Transverse colon (tissue), 4 donors: ENCODE measurements at regions not wholly inside any gene's neighbourhood (a gene's known extent, or its start where the extent isn't known, plus 50 kb on each side); places are given as distances from the start of the nearest gene placed in this dataset.

ENCODE experiments used
- DNase-seq: peaks from one replicate; pipeline ENCODE4 v3.0.0-alpha.2; 2019
- H3K27ac ChIP-seq, 4 donors: fragments of 200-600 bp; sonication (generic); 2 replicates each; pipeline ENCODE4 v1.5.1; 2016 to 2018; ENCODE audit warnings: inconsistent platforms in 4 of 4
- H3K27me3 ChIP-seq: fragments of 200-600 bp; sonication (generic); 2 replicates; pipeline ENCODE4 v1.5.1; 2017; ENCODE audit warnings: inconsistent platforms
- H3K36me3 ChIP-seq, 4 donors: fragments of 200-600 bp; sonication (generic); 2 replicates each; pipeline ENCODE4 v1.5.1; 2017 to 2019; ENCODE audit warnings: inconsistent platforms in 4 of 4
- H3K4me1 ChIP-seq, 4 donors: fragments of 200-600 bp; sonication (generic); 2 replicates each; pipeline ENCODE4 v1.5.1; 2017 to 2020; ENCODE audit warnings: inconsistent platforms in 4 of 4
- H3K4me3 ChIP-seq, 4 donors: fragments of 200-600 bp; sonication (generic); 1 replicate in 1 of 4; 2 replicates in 3 of 4; pipeline versions ENCODE4 v1.5.1 to v1.6.1; 2017 to 2019; ENCODE audit warnings: inconsistent platforms in 4 of 4
- H3K9me3 ChIP-seq, 2 donors: fragments of 200-600 bp; sonication (generic); 2 replicates each; pipeline ENCODE4 v1.5.1; 2017 to 2019; ENCODE audit warnings: inconsistent platforms in 2 of 2
- CTCF ChIP-seq, 5 experiments: fragments of 200-600 bp in 3 of 5; fragments of 450-650 bp in 2 of 5; sonication (generic) in 3 of 5; IDR thresholded peaks; 1 replicate in 2 of 5; 2 replicates in 3 of 5; pipeline ENCODE4 v1.5.1; 2016 to 2017; ENCODE audit warnings: antibody characterized with exemption in 5 of 5, inconsistent platforms in 3 of 5, mild to moderate bottlenecking in 2 of 5, moderate library complexity in 1 of 5
- EP300 ChIP-seq: sonication (generic); formaldehyde crosslinking; IDR thresholded peaks from one replicate; pipeline ENCODE4 v1.6.1; 2017; ENCODE audit warnings: antibody characterized with exemption, low read depth
- POLR2A ChIP-seq: fragments of 450-650 bp; IDR thresholded peaks from one replicate; pipeline ENCODE4 v1.6.1; 2016; ENCODE audit warnings: antibody characterized with exemption, mild to moderate bottlenecking, moderate library complexity
- POLR2AphosphoS5 ChIP-seq, 3 donors: sonication (generic); formaldehyde crosslinking; IDR thresholded peaks; one replicate each; pipeline ENCODE4 v1.6.1; 2016; ENCODE audit warnings: antibody characterized with exemption in 3 of 3
- WGBS, 2 donors: methylation state at CpG; one replicate each; pipeline ENCODE4 v1.1.5; 2018; ENCODE audit warnings: low coverage in 1 of 2; 5-methylcytosine and 5-hydroxymethylcytosine counted together
- in situ Hi-C, 4 donors: fragments of 200-750 bp; cut with MboI; loops; one replicate each; pipeline versions ENCODE4 v1.15.0 to v1.15.1; 2017; ENCODE audit warnings: low sequenced_read_pairs in 3 of 4, low pct_ligation_motif_present in 1 of 4, low pct_unique_long_range_greater_than_20kb in 1 of 4
- intact Hi-C: fragments of 100-400 bp; cut with DNase I; formaldehyde crosslinking; loops from one replicate; pipeline ENCODE4 v1.15.1; 2023; ENCODE audit warnings: low total_unique reads

GRCh38 chr14:62084020-62084419 is 321.8 kb downstream of the SNAPC1 start:
- H3K36me3 ChIP-seq, result no peaks in the 10 kb centered on the region
- TF ChIP-seq POLR2AphosphoS5 (IDR thresholded peaks at IDR 0.05), result no peak
- no peak for TF ChIP-seq EP300
- no peak for TF ChIP-seq POLR2A
- no peak for TF ChIP-seq CTCF (IDR thresholded peaks at IDR 0.05)
- no peaks in the 10 kb centered on the region for H3K27me3 ChIP-seq
- no peaks in the 10 kb centered on the region for H3K9me3 ChIP-seq
- DNase-seq, result no peak
- H3K4me3 ChIP-seq, result no peak overlapping the region
- WGBS, 2 donors, result 88 to 100% methylated on average over 1 to 17 of the region's 17 CpGs
- in situ Hi-C loops, result no loop called here
- H3K27ac ChIP-seq, result no peak overlapping the region
- intact Hi-C loops, result no loop called here
- no peaks in the 10 kb centered on the region for H3K4me1 ChIP-seq

GRCh38 chr14:62087191-62087590 is 325.0 kb downstream of the SNAPC1 start:
- H3K27me3 ChIP-seq, result no peaks in the 10 kb centered on the region
- in situ Hi-C loops, result no loop called here
- no peaks in the 10 kb centered on the region for H3K9me3 ChIP-seq
- H3K4me1 ChIP-seq, result no peaks in the 10 kb centered on the region
- intact Hi-C loops, result no loop called here
- 90 to 94% methylated on average over 2 to 14 of the region's 14 CpGs for WGBS, 2 donors
- H3K4me3 ChIP-seq, result no peak overlapping the region
- DNase-seq, result no peak
- TF ChIP-seq POLR2AphosphoS5 (IDR thresholded peaks at IDR 0.05) (no peak), POLR2A (no peak), CTCF (IDR thresholded peaks at IDR 0.05) (no peak), EP300 (no peak)
- H3K36me3 ChIP-seq, result no peaks in the 10 kb centered on the region
- no peak overlapping the region for H3K27ac ChIP-seq

- Histone ChIP-seq H3K27me3 (no peaks in the 10 kb centered on the region), H3K9me3 (no peaks in the 10 kb centered on the region), H3K4me3 (no peak overlapping the region), H3K27ac (no peak overlapping the region), H3K36me3 (no peaks in the 10 kb centered on the region), H3K4me1 (no peaks in the 10 kb centered on the region)
- in situ Hi-C loops, result no loop called here
- DNase-seq, result no peak
- TF ChIP-seq POLR2A (no peak), POLR2AphosphoS5 (IDR thresholded peaks at IDR 0.05) (no peak), CTCF (IDR thresholded peaks at IDR 0.05) (no peak), EP300 (no peak)
- intact Hi-C loops, result no loop called here
- WGBS, 2 donors, result 33 to 38% methylated on average over 1 of the region's 1 CpG
Measured at GRCh38 chr14:62093736-62094135, 331.5 kb downstream of the SNAPC1 start.

GRCh38 chr14:62097072-62097471 is 334.9 kb downstream of the SNAPC1 start:
- intact Hi-C loops, result no loop called here
- Histone ChIP-seq H3K27ac (no peak overlapping the region), H3K9me3 (no peaks in the 10 kb centered on the region), H3K4me3 (no peak overlapping the region), H3K27me3 (no peaks in the 10 kb centered on the region), H3K36me3 (no peaks in the 10 kb centered on the region), H3K4me1 (no peaks in the 10 kb centered on the region)
- in situ Hi-C loops, result no loop called here
- no peak for TF ChIP-seq POLR2A
- TF ChIP-seq EP300, result no peak
- TF ChIP-seq POLR2AphosphoS5 (IDR thresholded peaks at IDR 0.05), result no peak
- TF ChIP-seq CTCF (IDR thresholded peaks at IDR 0.05), result no peak
- no peak for DNase-seq
- 47 to 51% methylated on average over 2 of the region's 2 CpGs for WGBS, 2 donors
